Esophagus squamous epithelium (tissue), 5 donors: ENCODE measurements at regions not wholly inside any gene's neighbourhood (a gene's known extent, or its start where the extent isn't known, plus 50 kb on each side); places are given as distances from the start of the nearest gene placed in this dataset.
"Not testable (repeated sequence)": the region's sequence is repeated elsewhere in the genome, so short reads cannot be mapped to it uniquely, and the experiment has no call there.

ENCODE experiments used
- DNase-seq: peaks from one replicate; lab custom pipeline; 2025; lab: John Stamatoyannopoulos, UW
- H3K27ac ChIP-seq, 4 donors: fragments of 200-600 bp; sonication (generic); one replicate each; pipeline ENCODE4 v1.5.1; 2016 to 2019; ENCODE audit warnings: mild to moderate bottlenecking in 1 of 4
- H3K27me3 ChIP-seq, 4 donors: fragments of 200-600 bp; sonication (generic); 1 replicate in 3 of 4; 2 replicates in 1 of 4; pipeline versions ENCODE4 v1.5.1 to v1.6.0; 2017 to 2021; ENCODE audit warnings: antibody characterized with exemption in 1 of 4
- H3K36me3 ChIP-seq, 3 donors: fragments of 200-600 bp; sonication (generic); one replicate each; pipeline ENCODE4 v1.5.1; 2016 to 2019
- H3K4me1 ChIP-seq, 3 donors: fragments of 200-600 bp; sonication (generic); one replicate each; pipeline ENCODE4 v1.5.1; 2017 to 2019
- H3K4me3 ChIP-seq, 4 donors: fragments of 200-600 bp; sonication (generic); 1 replicate in 3 of 4; 2 replicates in 1 of 4; pipeline ENCODE4 v1.5.1; 2016 to 2019; ENCODE audit warnings: mild to moderate bottlenecking in 2 of 4, moderate library complexity in 1 of 4
- H3K9me3 ChIP-seq, 3 donors: fragments of 200-600 bp; sonication (generic); one replicate each; pipeline ENCODE4 v1.5.1; 2016 to 2019
- POLR2A ChIP-seq, 4 donors: fragments of 450-650 bp; IDR thresholded peaks; one replicate each; pipeline ENCODE4 v1.6.1; 2017; ENCODE audit warnings: antibody characterized with exemption in 4 of 4, mild to moderate bottlenecking in 4 of 4, moderate library complexity in 3 of 4
- WGBS, 2 donors: methylation state at CpG; one replicate each; pipeline ENCODE4 v1.1.5; 2018; 5-methylcytosine and 5-hydroxymethylcytosine counted together
- intact Hi-C: fragments of 100-400 bp; cut with DNase I; formaldehyde crosslinking; loops from one replicate; pipeline ENCODE4 v1.15.0; 2022
- TF ChIP-seq, protein P1 (sequence below), 6 experiments: fragments of 450-650 bp in 4 of 6; fragments of 200-600 bp in 2 of 6; sonication (generic) in 2 of 6; IDR thresholded peaks; one replicate each; pipeline ENCODE4 v1.5.1; 2016 to 2019; ENCODE audit warnings: antibody characterized with exemption in 6 of 6, mild to moderate bottlenecking in 4 of 6, moderate library complexity in 4 of 6
- donor health status: DM: yes; HTN: yes; CAD: no.

DNA sequence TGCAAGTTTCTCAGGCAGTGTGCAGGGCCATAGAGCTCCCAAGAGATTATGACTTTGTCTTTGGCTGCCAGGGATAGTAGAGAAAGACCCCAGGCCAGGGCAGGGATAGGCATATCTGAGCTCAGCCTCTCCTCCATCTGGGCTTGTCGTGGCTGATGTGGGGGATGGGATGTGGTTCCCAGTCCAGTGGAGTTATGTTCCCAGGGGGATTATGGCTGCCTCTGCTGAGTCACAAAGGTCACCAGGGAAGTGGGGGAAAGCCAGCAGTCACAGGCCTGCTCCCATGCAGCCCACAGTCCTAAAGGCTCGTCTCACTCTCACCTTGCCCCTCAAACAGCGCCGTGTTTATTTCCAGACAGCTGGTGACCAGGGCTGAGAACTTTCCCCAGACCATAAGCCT lies 354.9 kb downstream of the SI start:
- H3K27ac ChIP-seq = no peak overlapping the region
- TF ChIP-seq, protein P1, sequence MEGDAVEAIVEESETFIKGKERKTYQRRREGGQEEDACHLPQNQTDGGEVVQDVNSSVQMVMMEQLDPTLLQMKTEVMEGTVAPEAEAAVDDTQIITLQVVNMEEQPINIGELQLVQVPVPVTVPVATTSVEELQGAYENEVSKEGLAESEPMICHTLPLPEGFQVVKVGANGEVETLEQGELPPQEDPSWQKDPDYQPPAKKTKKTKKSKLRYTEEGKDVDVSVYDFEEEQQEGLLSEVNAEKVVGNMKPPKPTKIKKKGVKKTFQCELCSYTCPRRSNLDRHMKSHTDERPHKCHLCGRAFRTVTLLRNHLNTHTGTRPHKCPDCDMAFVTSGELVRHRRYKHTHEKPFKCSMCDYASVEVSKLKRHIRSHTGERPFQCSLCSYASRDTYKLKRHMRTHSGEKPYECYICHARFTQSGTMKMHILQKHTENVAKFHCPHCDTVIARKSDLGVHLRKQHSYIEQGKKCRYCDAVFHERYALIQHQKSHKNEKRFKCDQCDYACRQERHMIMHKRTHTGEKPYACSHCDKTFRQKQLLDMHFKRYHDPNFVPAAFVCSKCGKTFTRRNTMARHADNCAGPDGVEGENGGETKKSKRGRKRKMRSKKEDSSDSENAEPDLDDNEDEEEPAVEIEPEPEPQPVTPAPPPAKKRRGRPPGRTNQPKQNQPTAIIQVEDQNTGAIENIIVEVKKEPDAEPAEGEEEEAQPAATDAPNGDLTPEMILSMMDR (IDR thresholded peaks at IDR 0.05) = no peak
- TF ChIP-seq POLR2A (IDR thresholded peaks at IDR 0.05) = no peak
- no peaks in the 10 kb centered on the region for H3K9me3 ChIP-seq
- no peaks in the 10 kb centered on the region for H3K36me3 ChIP-seq
- DNase-seq = no peak
- H3K4me3 ChIP-seq = no peak overlapping the region
- intact Hi-C loops = no loop called here
- no peaks in the 10 kb centered on the region for H3K4me1 ChIP-seq
- H3K27me3 ChIP-seq = no peaks in the 10 kb centered on the region
- WGBS, 2 donors = 68 to 73% methylated on average over 4 of the region's 4 CpGs

GRCh38 chr3:164702808-164703207 lies 375.5 kb downstream of the SI start:
- intact Hi-C loops, H3K4me1 ChIP-seq, H3K36me3 ChIP-seq, DNase-seq, H3K9me3 ChIP-seq, H3K27me3 ChIP-seq, H3K4me3 ChIP-seq, H3K27ac ChIP-seq: not testable (repeated sequence)
- WGBS, 2 donors = 90 to 100% methylated on average over 2 of the region's 13 CpGs

DNA sequence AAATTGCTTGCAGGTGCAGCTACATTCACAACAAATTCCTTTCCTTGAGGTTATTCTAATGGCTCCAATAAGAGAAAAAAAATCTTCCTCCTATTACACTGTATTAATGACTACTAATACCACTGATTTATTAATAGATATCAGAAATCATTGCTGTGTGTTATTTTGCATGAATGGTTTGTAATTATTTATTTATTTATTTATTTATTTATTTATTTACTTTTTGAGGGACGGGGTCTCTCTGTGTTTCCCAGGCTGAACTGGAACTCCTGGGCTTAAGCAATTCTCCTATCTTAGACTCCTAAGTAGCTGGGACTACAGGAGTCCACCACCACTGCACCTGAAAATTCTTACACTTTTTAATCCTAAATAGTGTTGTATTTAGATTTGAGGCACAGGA lies 390.4 kb downstream of the SI start:
- H3K27ac ChIP-seq = no peak overlapping the region
- TF ChIP-seq, protein P1 (IDR thresholded peaks at IDR 0.05) = no peak
- no peak for TF ChIP-seq POLR2A (IDR thresholded peaks at IDR 0.05)
- no peaks in the 10 kb centered on the region for H3K4me1 ChIP-seq
- H3K4me3 ChIP-seq = no peak overlapping the region
- no peaks in the 10 kb centered on the region for H3K27me3 ChIP-seq
- no peak for DNase-seq
- no peaks in the 10 kb centered on the region for H3K36me3 ChIP-seq
- H3K9me3 ChIP-seq = no peaks in the 10 kb centered on the region
- intact Hi-C loops = no loop called here
- 47% methylated on average over 1 of the region's 1 CpG for WGBS, 2 donors

DNA sequence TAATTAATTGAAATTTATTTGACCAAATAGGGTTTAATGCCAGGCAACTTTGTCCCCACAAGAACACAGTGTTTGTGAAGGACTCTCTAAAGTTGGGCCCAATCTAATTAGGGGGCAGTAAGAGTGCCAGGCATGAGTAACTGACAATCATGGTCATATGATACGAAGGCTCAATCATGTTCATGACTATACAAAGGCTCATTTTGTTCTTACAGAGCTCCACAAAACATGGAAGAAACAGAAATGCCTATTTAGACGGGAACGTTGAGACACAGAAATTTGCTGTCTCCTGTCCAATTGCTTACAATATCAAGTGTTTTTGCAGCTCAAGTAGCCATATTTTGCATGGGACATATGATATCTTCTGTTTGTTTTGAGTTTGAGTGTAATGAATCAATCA lies 391.1 kb downstream of the SI start:
- Histone ChIP-seq H3K4me1 (no peaks in the 10 kb centered on the region), H3K27me3 (no peaks in the 10 kb centered on the region), H3K9me3 (no peaks in the 10 kb centered on the region), H3K27ac (no peak overlapping the region), H3K36me3 (no peaks in the 10 kb centered on the region), H3K4me3 (no peak overlapping the region)
- DNase-seq = no peak
- TF ChIP-seq POLR2A (IDR thresholded peaks at IDR 0.05) = no peak
- TF ChIP-seq, protein P1 (IDR thresholded peaks at IDR 0.05) = no peak
- intact Hi-C loops = no loop called here
- WGBS, 2 donors = 60 to 74% methylated on average over 3 of the region's 3 CpGs

- no peaks in the 10 kb centered on the region for H3K4me1 ChIP-seq
- H3K9me3 ChIP-seq = no peaks in the 10 kb centered on the region
- 46 to 51% methylated on average over 3 of the region's 3 CpGs for WGBS, 2 donors
- DNase-seq = no peak
- no peak overlapping the region for H3K27ac ChIP-seq
- H3K27me3 ChIP-seq = no peaks in the 10 kb centered on the region
- intact Hi-C loops = no loop called here
- no peak overlapping the region for H3K4me3 ChIP-seq
- H3K36me3 ChIP-seq = no peaks in the 10 kb centered on the region
- no peak for TF ChIP-seq POLR2A (IDR thresholded peaks at IDR 0.05)
- TF ChIP-seq, protein P1 (IDR thresholded peaks at IDR 0.05) = no peak
These were observed 394.8 kb downstream of the SI start for GRCh38 chr3:164683489-164683888.

DNA sequence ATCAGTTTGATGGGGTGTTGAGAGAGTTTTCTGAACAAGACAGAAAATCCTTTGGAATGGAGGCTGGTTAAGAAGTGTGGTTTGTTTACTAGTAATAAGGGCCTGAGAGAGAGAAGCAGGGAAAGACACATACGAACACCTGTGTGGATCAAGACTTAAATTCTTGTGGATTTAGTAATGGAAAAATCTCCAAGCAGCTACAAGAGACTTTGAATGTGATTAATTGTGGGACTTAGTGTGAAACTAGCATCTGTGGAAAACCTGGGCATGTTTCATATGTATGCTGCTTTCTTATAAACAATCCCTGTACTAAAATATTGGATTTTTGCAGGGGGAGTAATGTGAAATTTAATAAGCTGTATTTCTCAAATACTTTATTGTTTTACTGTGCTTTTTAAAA lies 399.1 kb downstream of the SI start:
- WGBS, 2 donors = 40 to 53% methylated on average over 1 of the region's 1 CpG
- H3K4me3 ChIP-seq = no peak overlapping the region
- no peaks in the 10 kb centered on the region for H3K27me3 ChIP-seq
- TF ChIP-seq POLR2A (IDR thresholded peaks at IDR 0.05) = no peak
- TF ChIP-seq, protein P1 (IDR thresholded peaks at IDR 0.05) = no peak
- no peaks in the 10 kb centered on the region for H3K9me3 ChIP-seq
- no peak for DNase-seq
- H3K27ac ChIP-seq = no peak overlapping the region
- H3K4me1 ChIP-seq = no peaks in the 10 kb centered on the region
- intact Hi-C loops = no loop called here
- no peaks in the 10 kb centered on the region for H3K36me3 ChIP-seq
